ENCODE measurements at regions not wholly inside any gene's neighbourhood (a gene's known extent, or its start where the extent isn't known, plus 50 kb on each side); places are given as distances from the start of the nearest gene placed in this dataset.
"Not testable (repeated sequence)": the region's sequence is repeated elsewhere in the genome, so short reads cannot be mapped to it uniquely, and the experiment has no call there.

- DNase-seq, result no peak
These were observed 902.3 kb upstream of the MIR17HG start for GRCh38 chr13:90445179-90445578.

GRCh38 chr13:90447034-90447733, 900.3 kb upstream of the MIR17HG start:
- no peak for DNase-seq

- DNase-seq, result no peak
These were observed 899.8 kb upstream of the MIR17HG start for GRCh38 chr13:90447734-90448101.

GRCh38 chr13:90448466-90449037, 898.9 kb upstream of the MIR17HG start:
- DNase-seq, result no peak

GRCh38 chr13:90453342-90453741, 894.1 kb upstream of the MIR17HG start:
- no peak for DNase-seq

- no peak for DNase-seq
These were observed 893.4 kb upstream of the MIR17HG start for GRCh38 chr13:90454002-90454636.

- DNase-seq, result no peak
These were observed 892.4 kb upstream of the MIR17HG start for GRCh38 chr13:90455067-90455466.

GRCh38 chr13:90455823-90456222, 891.7 kb upstream of the MIR17HG start:
- DNase-seq, result no peak

- DNase-seq, result no peak
These were observed 886.1 kb upstream of the MIR17HG start for GRCh38 chr13:90461398-90461797.

- DNase-seq, result no peak
These were observed 870.3 kb upstream of the MIR17HG start for GRCh38 chr13:90477216-90477615.

GRCh38 chr13:90483906-90484305, 863.6 kb upstream of the MIR17HG start:
- no peak for DNase-seq

- no peak for DNase-seq
These were observed 862.1 kb upstream of the MIR17HG start for GRCh38 chr13:90485436-90485835.

GRCh38 chr13:90492872-90493271, 854.6 kb upstream of the MIR17HG start:
- no peak for DNase-seq

- no peak for DNase-seq
These were observed 853.8 kb upstream of the MIR17HG start for GRCh38 chr13:90493667-90494066.

- DNase-seq, result not testable (repeated sequence)
These were observed 852.6 kb upstream of the MIR17HG start for GRCh38 chr13:90494849-90495248.

- no peak for DNase-seq
These were observed 849.4 kb upstream of the MIR17HG start for GRCh38 chr13:90498096-90498495.

GRCh38 chr13:90498816-90499215, 848.7 kb upstream of the MIR17HG start:
- DNase-seq, result no peak

- no peak for DNase-seq
These were observed 846.9 kb upstream of the MIR17HG start for GRCh38 chr13:90500569-90500968.

- no peak for DNase-seq
These were observed 845.3 kb upstream of the MIR17HG start for GRCh38 chr13:90502153-90502552.

- no peak for DNase-seq
These were observed 844.7 kb upstream of the MIR17HG start for GRCh38 chr13:90502762-90503161.

- DNase-seq, result no peak
These were observed 837.2 kb upstream of the MIR17HG start for GRCh38 chr13:90510319-90510718.

GRCh38 chr13:90511903-90512302, 835.6 kb upstream of the MIR17HG start:
- no peak for DNase-seq

- DNase-seq, result not testable (repeated sequence)
These were observed 832.8 kb upstream of the MIR17HG start for GRCh38 chr13:90514712-90515111.

GRCh38 chr13:90518417-90518816, 829.1 kb upstream of the MIR17HG start:
- no peak for DNase-seq

GRCh38 chr13:90519157-90519556, 828.3 kb upstream of the MIR17HG start:
- no peak for DNase-seq

Measured in activated T-cell treated with anti-CD3 and anti-CD28 coated beads for 4 hours (primary cell).